Gastrocnemius medialis (tissue), 4 donors: ENCODE measurements at regions not wholly inside any gene's neighbourhood (a gene's known extent, or its start where the extent isn't known, plus 50 kb on each side); places are given as distances from the start of the nearest gene placed in this dataset.

Experiments used
- POLR2A ChIP-seq, 2 donors: fragments of 450-650 bp; IDR thresholded peaks; one replicate each; pipeline ENCODE4 v1.6.1; 2017; ENCODE audit warnings: antibody characterized with exemption in 2 of 2, mild to moderate bottlenecking in 2 of 2, moderate library complexity in 2 of 2
- TF ChIP-seq, protein P1 (sequence below), 5 experiments: fragments of 450-650 bp in 3 of 5; fragments of 200-600 bp in 2 of 5; sonication (generic) in 2 of 5; IDR thresholded peaks in 4 of 5; conservative IDR thresholded peaks in 1 of 5; 1 replicate in 4 of 5; 2 replicates in 1 of 5; pipeline ENCODE4 v1.5.1; 2016 to 2019; ENCODE audit warnings: antibody characterized with exemption in 5 of 5, mild to moderate bottlenecking in 3 of 5, moderate library complexity in 3 of 5

DNA sequence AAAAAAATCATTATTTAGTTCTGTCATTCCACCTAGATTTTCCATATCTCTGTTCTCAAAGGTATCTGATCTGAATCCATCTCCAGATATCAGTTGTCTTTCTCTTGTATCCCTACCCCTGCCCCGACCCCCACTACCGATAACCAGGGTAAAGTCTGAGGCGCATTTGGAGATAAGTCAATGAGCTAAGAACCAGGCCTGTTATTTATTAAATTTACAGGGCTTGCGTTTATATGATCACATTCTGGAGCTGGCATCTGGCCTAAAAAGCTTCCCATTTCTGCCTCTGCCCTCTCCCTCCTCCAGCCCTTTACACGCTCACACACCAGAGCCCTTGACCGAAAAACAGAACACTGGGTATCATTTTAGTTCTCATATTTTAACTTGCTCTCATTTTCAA, 144.7 kb downstream of the ALDH8A1 start:
- TF ChIP-seq, protein P1, sequence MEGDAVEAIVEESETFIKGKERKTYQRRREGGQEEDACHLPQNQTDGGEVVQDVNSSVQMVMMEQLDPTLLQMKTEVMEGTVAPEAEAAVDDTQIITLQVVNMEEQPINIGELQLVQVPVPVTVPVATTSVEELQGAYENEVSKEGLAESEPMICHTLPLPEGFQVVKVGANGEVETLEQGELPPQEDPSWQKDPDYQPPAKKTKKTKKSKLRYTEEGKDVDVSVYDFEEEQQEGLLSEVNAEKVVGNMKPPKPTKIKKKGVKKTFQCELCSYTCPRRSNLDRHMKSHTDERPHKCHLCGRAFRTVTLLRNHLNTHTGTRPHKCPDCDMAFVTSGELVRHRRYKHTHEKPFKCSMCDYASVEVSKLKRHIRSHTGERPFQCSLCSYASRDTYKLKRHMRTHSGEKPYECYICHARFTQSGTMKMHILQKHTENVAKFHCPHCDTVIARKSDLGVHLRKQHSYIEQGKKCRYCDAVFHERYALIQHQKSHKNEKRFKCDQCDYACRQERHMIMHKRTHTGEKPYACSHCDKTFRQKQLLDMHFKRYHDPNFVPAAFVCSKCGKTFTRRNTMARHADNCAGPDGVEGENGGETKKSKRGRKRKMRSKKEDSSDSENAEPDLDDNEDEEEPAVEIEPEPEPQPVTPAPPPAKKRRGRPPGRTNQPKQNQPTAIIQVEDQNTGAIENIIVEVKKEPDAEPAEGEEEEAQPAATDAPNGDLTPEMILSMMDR (IDR thresholded peaks at IDR 0.05 in 4 of 5, conservative IDR thresholded peaks at IDR 0.05 in 1 of 5) = no peak
- no peak for TF ChIP-seq POLR2A (IDR thresholded peaks at IDR 0.05)
